Spinal cord (tissue), 9 donors: ENCODE measurements at regions not wholly inside any gene's neighbourhood (a gene's known extent, or its start where the extent isn't known, plus 50 kb on each side); places are given as distances from the start of the nearest gene placed in this dataset.

ENCODE experiments used
- DNase-seq, 6 donors: peaks; one replicate each; pipeline versions ENCODE4 v3.0.0 to v3.0.0-alpha.2; 2013 to 2015; ENCODE audit warnings: low spot score in 6 of 6, low read depth in 4 of 6
- H3K27ac ChIP-seq: one replicate; pipeline ENCODE4 v1.5.1; 2013; ENCODE audit warnings: low read depth, low read length, control low read depth
- H3K27me3 ChIP-seq: one replicate; pipeline ENCODE4 v1.6.1; 2013; ENCODE audit warnings: low read length; ENCODE audit not compliant: control insufficient read depth, insufficient read depth
- H3K36me3 ChIP-seq: one replicate; pipeline ENCODE4 v1.6.1; 2013; ENCODE audit warnings: low read length; ENCODE audit not compliant: control insufficient read depth, insufficient read depth
- H3K4me1 ChIP-seq: one replicate; pipeline ENCODE4 v1.6.1; 2013; ENCODE audit warnings: low read length; ENCODE audit not compliant: control insufficient read depth, insufficient read depth
- H3K4me3 ChIP-seq: one replicate; pipeline ENCODE4 v1.5.1; 2013; ENCODE audit warnings: low read depth, low read length, control low read depth
- H3K9me3 ChIP-seq: one replicate; pipeline ENCODE4 v1.6.1; 2013; ENCODE audit warnings: low read length; ENCODE audit not compliant: control insufficient read depth, insufficient read depth
- WGBS: methylation state at CpG from one replicate; pipeline ENCODE4 v1.1.5; 2013; ENCODE audit warnings: missing lambda C conversion rate; ENCODE audit not compliant: insufficient coverage; 5-methylcytosine and 5-hydroxymethylcytosine counted together
- donor health status: healthy.

DNA sequence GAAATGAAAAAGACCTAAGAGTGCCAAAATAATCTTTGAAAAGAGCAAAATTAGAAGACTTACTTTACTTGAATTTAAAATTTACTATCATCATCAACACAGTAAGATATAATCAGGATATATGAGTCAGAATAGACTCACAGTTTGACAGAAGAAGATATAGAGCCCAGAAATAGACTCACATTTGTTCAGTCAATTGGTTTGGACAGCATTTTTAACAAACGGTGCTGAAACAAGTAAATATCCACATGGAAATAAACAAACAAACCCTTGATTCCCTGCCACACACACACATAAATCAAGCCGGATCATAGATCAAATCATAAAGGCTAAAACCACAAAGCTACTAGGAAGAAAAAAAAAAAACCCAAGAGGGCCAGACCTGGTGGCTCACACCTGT, 291.1 kb downstream of the ADGRG6 start:
- WGBS, result 83% methylated on average over 2 of the region's 2 CpGs
- H3K27me3 ChIP-seq, result no peaks in the 10 kb centered on the region
- H3K36me3 ChIP-seq, result no peaks in the 10 kb centered on the region
- H3K9me3 ChIP-seq, result no peaks in the 10 kb centered on the region
- no peaks in the 10 kb centered on the region for H3K4me1 ChIP-seq
- H3K4me3 ChIP-seq, result no peak overlapping the region
- no peak overlapping the region for H3K27ac ChIP-seq
- no peak for DNase-seq

DNA sequence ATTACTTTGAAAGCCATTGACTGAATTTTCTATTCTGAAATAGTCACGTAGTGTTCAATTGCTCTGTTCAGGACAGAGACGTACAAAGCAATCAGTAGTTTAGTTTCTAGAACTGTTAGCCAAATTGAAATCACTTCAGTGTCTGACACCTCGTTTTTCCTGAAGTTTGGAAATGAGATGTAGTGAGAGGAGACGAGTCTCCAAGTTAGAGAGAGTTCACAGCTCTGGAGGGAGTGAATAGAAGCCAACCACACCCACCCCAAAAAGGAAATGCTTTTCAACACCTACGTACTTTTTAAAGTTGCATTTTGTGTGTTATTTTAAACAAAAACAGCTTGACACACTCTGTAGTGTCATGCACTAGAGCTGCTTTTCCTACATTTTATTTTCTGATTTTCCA, 296.0 kb downstream of the ADGRG6 start:
- peak in 1 of 6 donors; percentile 53 for DNase-seq
- Histone ChIP-seq H3K36me3 (no peaks in the 10 kb centered on the region), H3K4me3 (no peak overlapping the region), H3K27me3 (no peaks in the 10 kb centered on the region), H3K9me3 (no peaks in the 10 kb centered on the region), H3K4me1 (no peaks in the 10 kb centered on the region), H3K27ac (no peak overlapping the region)
- 50% methylated on average over 1 of the region's 5 CpGs for WGBS

DNA sequence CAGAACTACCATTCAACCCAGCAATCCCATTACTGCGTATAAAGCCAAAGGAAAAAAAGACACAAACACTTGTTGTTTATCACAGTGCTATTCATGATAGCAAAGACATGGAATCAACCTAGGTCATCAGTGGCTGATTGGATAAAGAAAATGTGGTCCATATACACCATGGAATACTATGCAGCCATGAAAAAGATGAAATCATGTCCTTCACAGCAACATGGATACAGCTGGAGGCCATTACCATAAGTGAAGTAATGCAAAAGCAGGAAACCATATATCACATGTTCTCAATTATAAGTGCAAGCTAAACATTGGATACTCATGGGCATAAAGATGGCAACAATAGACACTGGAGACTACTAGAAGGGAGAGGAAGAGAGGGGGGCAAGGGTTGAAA, 299.6 kb downstream of the ADGRG6 start:
- WGBS, result 100% methylated on average over 1 of the region's 1 CpG
- H3K27ac ChIP-seq, result no peak overlapping the region
- no peaks in the 10 kb centered on the region for H3K36me3 ChIP-seq
- DNase-seq, result no peak
- H3K4me1 ChIP-seq, result no peaks in the 10 kb centered on the region
- no peaks in the 10 kb centered on the region for H3K9me3 ChIP-seq
- H3K4me3 ChIP-seq, result no peak overlapping the region
- no peaks in the 10 kb centered on the region for H3K27me3 ChIP-seq

DNA sequence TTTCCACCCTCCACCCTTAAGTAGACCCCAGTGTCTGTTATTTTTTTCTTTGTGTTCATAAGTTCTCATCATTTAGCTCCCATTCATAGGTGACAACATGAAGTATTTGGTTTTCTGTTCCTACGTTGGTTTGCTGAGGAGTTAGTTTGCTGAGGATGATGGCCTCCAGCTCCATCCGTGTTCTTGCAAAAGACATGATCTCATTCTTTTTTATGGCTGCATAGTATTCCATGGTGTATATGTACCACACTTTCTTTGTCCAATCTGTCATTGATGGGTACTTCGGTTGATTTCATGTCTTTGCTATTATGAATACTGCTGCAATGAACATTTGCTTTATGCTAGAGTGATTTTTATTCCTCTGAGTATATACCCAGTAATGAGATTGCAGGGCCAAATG, 301.2 kb downstream of the ADGRG6 start:
- Histone ChIP-seq H3K9me3 (no peaks in the 10 kb centered on the region), H3K4me1 (no peaks in the 10 kb centered on the region), H3K36me3 (no peaks in the 10 kb centered on the region), H3K4me3 (no peak overlapping the region), H3K27ac (no peak overlapping the region), H3K27me3 (no peaks in the 10 kb centered on the region)
- no peak for DNase-seq
- WGBS, result no CpG with 5 or more reads among the region's 3 CpGs

DNA sequence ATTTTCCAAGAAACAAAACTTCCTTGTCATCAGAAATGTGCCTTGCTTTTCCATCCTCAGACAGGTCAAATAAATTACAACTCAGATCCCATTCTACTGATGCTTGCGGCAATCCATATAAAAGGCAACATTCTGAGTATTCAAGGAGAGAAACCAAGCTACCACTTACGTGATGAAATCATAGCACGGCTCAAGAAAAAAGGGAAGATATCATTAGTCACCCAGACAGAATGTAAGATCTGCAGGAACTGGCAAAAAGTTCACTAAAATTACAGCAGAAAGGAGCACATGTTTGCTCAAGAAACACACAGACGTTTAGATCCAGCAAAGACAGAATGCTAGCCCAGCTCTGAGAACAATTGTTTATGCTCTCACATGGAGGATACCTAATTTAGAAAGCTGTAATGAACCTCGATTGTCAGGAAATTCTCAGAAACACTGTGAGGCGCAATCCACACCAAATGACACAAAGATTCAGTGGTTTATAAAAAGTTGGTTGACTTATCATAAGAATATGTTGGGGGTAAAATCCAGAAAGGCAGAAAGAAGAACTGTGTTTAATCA, 304.2 kb downstream of the ADGRG6 start:
- no peak overlapping the region for H3K27ac ChIP-seq
- 48% methylated on average over 4 of the region's 6 CpGs for WGBS
- no peak overlapping the region for H3K4me3 ChIP-seq
- no peaks in the 10 kb centered on the region for H3K36me3 ChIP-seq
- H3K27me3 ChIP-seq, result no peaks in the 10 kb centered on the region
- H3K4me1 ChIP-seq, result no peaks in the 10 kb centered on the region
- no peaks in the 10 kb centered on the region for H3K9me3 ChIP-seq
- peak in 1 of 6 donors; percentile 65 for DNase-seq

DNA sequence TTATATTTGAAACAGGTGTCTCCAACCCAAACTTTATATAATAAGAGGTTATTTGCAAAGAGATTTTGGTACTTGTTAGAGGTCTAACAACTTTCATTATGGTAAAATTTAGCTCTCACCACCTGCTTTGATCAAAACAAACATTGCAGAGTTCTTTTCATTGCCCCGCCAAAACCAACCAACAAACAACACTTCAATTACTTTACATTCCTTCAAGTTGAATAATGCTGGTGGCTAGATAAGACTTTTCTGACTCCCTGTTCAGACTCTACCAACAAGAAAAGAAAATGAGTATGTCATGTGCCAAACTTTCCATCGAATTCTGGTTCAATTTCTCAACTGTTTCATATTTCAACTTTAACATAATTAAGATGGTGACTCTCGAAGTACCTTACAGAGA, 311.1 kb downstream of the ADGRG6 start:
- no CpG with 5 or more reads among the region's 3 CpGs for WGBS
- no peaks in the 10 kb centered on the region for H3K27me3 ChIP-seq
- no peaks in the 10 kb centered on the region for H3K9me3 ChIP-seq
- no peak for DNase-seq
- no peak overlapping the region for H3K4me3 ChIP-seq
- H3K36me3 ChIP-seq, result no peaks in the 10 kb centered on the region
- H3K4me1 ChIP-seq, result no peaks in the 10 kb centered on the region
- H3K27ac ChIP-seq, result no peak overlapping the region

DNA sequence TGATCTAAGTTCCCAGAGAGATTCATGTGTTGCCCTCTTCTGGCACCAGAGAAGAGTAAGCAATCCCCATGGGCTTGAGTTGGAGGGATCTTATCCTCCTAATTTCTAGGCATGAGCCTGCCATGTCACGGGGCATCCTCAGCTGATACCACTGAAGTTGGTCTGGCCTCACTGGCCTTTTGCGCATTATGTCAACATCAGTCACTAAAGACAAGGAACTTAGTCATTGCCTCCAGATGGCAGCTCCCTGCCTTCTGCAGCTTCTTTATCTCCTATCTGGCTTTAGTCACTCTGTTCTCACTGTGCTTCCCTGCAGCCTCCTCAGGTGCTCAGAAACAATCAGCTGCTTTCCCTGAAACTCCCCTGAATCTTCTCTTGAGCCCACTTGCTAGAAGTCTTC, 312.2 kb downstream of the ADGRG6 start:
- Histone ChIP-seq H3K4me1 (no peaks in the 10 kb centered on the region), H3K27ac (no peak overlapping the region), H3K4me3 (no peak overlapping the region), H3K36me3 (no peaks in the 10 kb centered on the region), H3K9me3 (no peaks in the 10 kb centered on the region), H3K27me3 (no peaks in the 10 kb centered on the region)
- 91% methylated on average over 2 of the region's 2 CpGs for WGBS
- no peak for DNase-seq

DNA sequence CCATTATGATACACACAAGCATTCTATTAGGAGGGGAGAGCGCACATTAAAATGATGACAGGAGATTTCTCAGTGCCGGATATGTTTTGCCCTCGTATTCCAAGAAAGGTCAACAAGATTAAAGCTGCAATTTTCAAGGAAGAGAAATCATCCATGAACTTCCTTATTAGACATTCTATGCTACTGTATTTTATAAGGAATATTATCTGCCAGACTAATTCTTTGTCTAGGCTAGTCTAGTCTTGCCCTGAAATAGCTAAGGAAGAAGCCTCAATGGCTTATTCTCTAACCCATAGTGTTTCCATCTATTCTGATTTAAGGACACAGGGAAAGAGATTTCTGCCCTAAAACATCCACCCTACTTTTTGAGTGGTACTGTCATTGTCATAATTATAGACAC, 315.4 kb downstream of the ADGRG6 start:
- DNase-seq, result peak in 1 of 6 donors; percentile 20
- Histone ChIP-seq H3K27ac (no peak overlapping the region), H3K9me3 (no peaks in the 10 kb centered on the region), H3K36me3 (no peaks in the 10 kb centered on the region), H3K4me3 (no peak overlapping the region), H3K27me3 (no peaks in the 10 kb centered on the region), H3K4me1 (no peaks in the 10 kb centered on the region)
- no CpG with 5 or more reads among the region's 3 CpGs for WGBS

DNA sequence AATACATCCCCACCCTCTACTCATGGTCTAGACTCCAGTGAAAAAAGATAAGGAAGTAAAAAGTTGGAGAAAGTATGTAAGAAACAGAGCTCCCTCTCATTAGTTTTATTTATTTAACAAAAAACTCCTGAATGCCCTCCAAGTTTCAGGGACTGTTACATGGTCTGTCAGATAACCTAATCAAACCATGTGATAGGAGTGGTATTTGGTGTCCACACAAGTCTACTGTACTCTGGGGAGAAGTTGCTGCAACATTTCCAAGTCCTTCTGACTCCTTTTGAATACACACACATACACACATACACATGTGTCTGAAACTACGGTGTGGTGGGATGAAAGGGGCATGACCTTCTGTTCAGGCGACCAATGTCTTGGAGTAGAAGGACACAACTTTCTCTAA, 320.0 kb downstream of the ADGRG6 start:
- H3K4me3 ChIP-seq, result no peak overlapping the region
- 100% methylated on average over 1 of the region's 2 CpGs for WGBS
- H3K36me3 ChIP-seq, result no peaks in the 10 kb centered on the region
- no peak overlapping the region for H3K27ac ChIP-seq
- no peak for DNase-seq
- no peaks in the 10 kb centered on the region for H3K9me3 ChIP-seq
- no peaks in the 10 kb centered on the region for H3K4me1 ChIP-seq
- no peaks in the 10 kb centered on the region for H3K27me3 ChIP-seq

DNA sequence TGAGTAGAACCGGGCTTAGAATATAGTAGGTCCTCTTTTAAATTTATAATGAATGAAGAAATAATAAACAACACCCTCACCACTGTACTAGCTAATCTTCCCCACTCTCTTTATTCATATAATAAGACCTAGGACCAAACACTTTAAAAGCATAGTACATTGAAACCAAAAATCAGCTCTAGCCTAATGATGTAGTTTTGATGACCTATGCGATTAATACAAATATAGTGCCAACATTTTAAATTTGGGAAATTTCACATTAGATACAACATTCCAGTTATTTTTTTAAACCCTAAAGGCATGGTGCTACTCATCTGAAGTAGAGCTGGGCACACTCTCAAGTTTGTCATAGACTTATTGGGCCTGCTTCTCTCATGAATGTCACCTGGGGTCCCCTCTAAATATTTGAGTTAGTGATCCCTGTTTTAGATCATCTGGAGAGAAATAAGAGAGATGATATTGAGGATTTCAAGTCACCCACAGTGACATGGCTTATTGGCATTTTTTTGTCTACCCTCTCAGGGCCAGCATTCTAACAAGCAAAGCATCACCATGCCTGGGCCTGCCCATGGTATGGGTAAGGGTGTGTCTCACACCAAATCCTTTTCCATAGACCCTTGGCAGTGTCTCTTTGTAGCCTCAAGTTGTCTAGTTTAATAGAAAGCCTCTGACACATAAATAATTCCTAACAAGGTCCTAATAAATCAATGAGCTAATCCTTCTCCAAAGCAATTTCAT, 319.8 kb downstream of the HIVEP2 start:
- no peaks in the 10 kb centered on the region for H3K9me3 ChIP-seq
- H3K27ac ChIP-seq, result no peak overlapping the region
- no peaks in the 10 kb centered on the region for H3K4me1 ChIP-seq
- no peaks in the 10 kb centered on the region for H3K36me3 ChIP-seq
- no peak overlapping the region for H3K4me3 ChIP-seq
- no peak for DNase-seq
- no peaks in the 10 kb centered on the region for H3K27me3 ChIP-seq
- WGBS, result 100% methylated on average over 1 of the region's 2 CpGs
